ENCODE measurements at regions not wholly inside any gene's neighbourhood (a gene's known extent, or its start where the extent isn't known, plus 50 kb on each side); places are given as distances from the start of the nearest gene placed in this dataset.

GRCh38 chr17:77502626-77503292 is 362.0 kb downstream of the SEC14L1 start:
- Histone ChIP-seq H3K27me3 (ENCODE audit: insufficient read depth, low read length, poor library complexity) (no peaks in the 10 kb centered on the region), H3K36me3 (ENCODE audit: control insufficient read depth, insufficient read depth, low read length) (no peaks in the 10 kb centered on the region), H4K8ac (ENCODE audit: low read depth, low read length) (no peak overlapping the region), H3K23ac (ENCODE audit: low read length) (no peak overlapping the region), H3K4me2 (ENCODE audit: low read length) (no peak overlapping the region), H2BK5ac (ENCODE audit: low read length) (no peak overlapping the region), H3K18ac (ENCODE audit: low read length) (no peak overlapping the region), H4K5ac (ENCODE audit: low read length) (no peak overlapping the region), H3K4me3 (ENCODE audit: low read length) (no peak overlapping the region), H3K4me1 (ENCODE audit: control insufficient read depth, low read depth, low read length) (no peaks in the 10 kb centered on the region), H3K4ac (ENCODE audit: low read depth, low read length) (no peak overlapping the region), H3K27ac (ENCODE audit: low read depth, low read length) (no peak overlapping the region), H3K56ac (ENCODE audit: low read length) (no peak overlapping the region), H2BK15ac (replicated peaks; ENCODE audit: low read depth) (no peak overlapping the region), H3K79me2 (ENCODE audit: control insufficient read depth, insufficient read depth, low read length) (no peaks in the 10 kb centered on the region), H2BK120ac (ENCODE audit: low read depth, low read length) (no peak overlapping the region), H2AK5ac (ENCODE audit: low read length) (no peak overlapping the region), H3K9ac (ENCODE audit: low read length) (no peak overlapping the region), H3K79me1 (ENCODE audit: low read length) (no peaks in the 10 kb centered on the region)
- WGBS (ENCODE audit: extremely low coverage, insufficient coverage, low lambda C conversion rate) = no CpG with 5 or more reads among the region's 13 CpGs
- no peak for DNase-seq

- Histone ChIP-seq H3K4me1 (ENCODE audit: control insufficient read depth, low read depth, low read length) (no peaks in the 10 kb centered on the region), H3K4me3 (ENCODE audit: low read length) (no peak overlapping the region), H3K79me2 (ENCODE audit: control insufficient read depth, insufficient read depth, low read length) (no peaks in the 10 kb centered on the region), H2BK5ac (ENCODE audit: low read length) (no peak overlapping the region), H3K56ac (ENCODE audit: low read length) (no peak overlapping the region), H3K27me3 (ENCODE audit: insufficient read depth, low read length, poor library complexity) (no peaks in the 10 kb centered on the region), H2BK15ac (replicated peaks; ENCODE audit: low read depth) (no peak overlapping the region), H2BK120ac (ENCODE audit: low read depth, low read length) (no peak overlapping the region), H3K9ac (ENCODE audit: low read length) (no peak overlapping the region), H3K79me1 (ENCODE audit: low read length) (no peaks in the 10 kb centered on the region), H2AK5ac (ENCODE audit: low read length) (no peak overlapping the region), H3K4me2 (ENCODE audit: low read length) (no peak overlapping the region), H4K8ac (ENCODE audit: low read depth, low read length) (no peak overlapping the region), H3K27ac (ENCODE audit: low read depth, low read length) (no peak overlapping the region), H3K23ac (ENCODE audit: low read length) (no peak overlapping the region), H3K18ac (ENCODE audit: low read length) (no peak overlapping the region), H4K5ac (ENCODE audit: low read length) (no peak overlapping the region), H3K36me3 (ENCODE audit: control insufficient read depth, insufficient read depth, low read length) (no peaks in the 10 kb centered on the region), H3K4ac (ENCODE audit: low read depth, low read length) (no peak overlapping the region)
- no CpG with 5 or more reads among the region's 7 CpGs for WGBS (ENCODE audit: extremely low coverage, insufficient coverage, low lambda C conversion rate)
- DNase-seq = no peak
These were observed 362.5 kb downstream of the SEC14L1 start for GRCh38 chr17:77503293-77503655.

GRCh38 chr17:77503916-77504651 is 363.3 kb downstream of the SEC14L1 start:
- Histone ChIP-seq H3K4me1 (ENCODE audit: control insufficient read depth, low read depth, low read length) (no peaks in the 10 kb centered on the region), H4K8ac (ENCODE audit: low read depth, low read length) (no peak overlapping the region), H3K23ac (ENCODE audit: low read length) (no peak overlapping the region), H2BK120ac (ENCODE audit: low read depth, low read length) (no peak overlapping the region), H2BK5ac (ENCODE audit: low read length) (no peak overlapping the region), H3K56ac (ENCODE audit: low read length) (no peak overlapping the region), H3K79me1 (ENCODE audit: low read length) (no peaks in the 10 kb centered on the region), H3K27me3 (ENCODE audit: insufficient read depth, low read length, poor library complexity) (no peaks in the 10 kb centered on the region), H3K18ac (ENCODE audit: low read length) (no peak overlapping the region), H4K5ac (ENCODE audit: low read length) (no peak overlapping the region), H3K4me2 (ENCODE audit: low read length) (no peak overlapping the region), H3K9ac (ENCODE audit: low read length) (no peak overlapping the region), H3K4me3 (ENCODE audit: low read length) (no peak overlapping the region), H3K27ac (ENCODE audit: low read depth, low read length) (no peak overlapping the region), H3K4ac (ENCODE audit: low read depth, low read length) (no peak overlapping the region), H3K79me2 (ENCODE audit: control insufficient read depth, insufficient read depth, low read length) (no peaks in the 10 kb centered on the region), H3K36me3 (ENCODE audit: control insufficient read depth, insufficient read depth, low read length) (no peaks in the 10 kb centered on the region), H2BK15ac (replicated peaks; ENCODE audit: low read depth) (no peak overlapping the region), H2AK5ac (ENCODE audit: low read length) (no peak overlapping the region)
- WGBS (ENCODE audit: extremely low coverage, insufficient coverage, low lambda C conversion rate) = no CpG with 5 or more reads among the region's 18 CpGs
- peak; percentile 70 for DNase-seq

- Histone ChIP-seq H4K5ac (ENCODE audit: low read length) (no peak overlapping the region), H4K8ac (ENCODE audit: low read depth, low read length) (no peak overlapping the region), H2BK5ac (ENCODE audit: low read length) (no peak overlapping the region), H3K4ac (ENCODE audit: low read depth, low read length) (no peak overlapping the region), H3K79me2 (ENCODE audit: control insufficient read depth, insufficient read depth, low read length) (no peaks in the 10 kb centered on the region), H3K4me1 (ENCODE audit: control insufficient read depth, low read depth, low read length) (no peaks in the 10 kb centered on the region), H3K9ac (ENCODE audit: low read length) (no peak overlapping the region), H3K23ac (ENCODE audit: low read length) (no peak overlapping the region), H3K27me3 (ENCODE audit: insufficient read depth, low read length, poor library complexity) (no peaks in the 10 kb centered on the region), H2BK15ac (replicated peaks; ENCODE audit: low read depth) (no peak overlapping the region), H3K27ac (ENCODE audit: low read depth, low read length) (no peak overlapping the region), H3K18ac (ENCODE audit: low read length) (no peak overlapping the region), H3K4me2 (ENCODE audit: low read length) (no peak overlapping the region), H3K36me3 (ENCODE audit: control insufficient read depth, insufficient read depth, low read length) (no peaks in the 10 kb centered on the region), H2BK120ac (ENCODE audit: low read depth, low read length) (no peak overlapping the region), H3K56ac (ENCODE audit: low read length) (no peak overlapping the region), H3K79me1 (ENCODE audit: low read length) (no peaks in the 10 kb centered on the region), H2AK5ac (ENCODE audit: low read length) (no peak overlapping the region), H3K4me3 (ENCODE audit: low read length) (no peak overlapping the region)
- no peak for DNase-seq
- no CpG with 5 or more reads among the region's 9 CpGs for WGBS (ENCODE audit: extremely low coverage, insufficient coverage, low lambda C conversion rate)
These were observed 363.9 kb downstream of the SEC14L1 start for GRCh38 chr17:77504652-77505155.

- H3K9ac ChIP-seq (ENCODE audit: low read length) = no peak overlapping the region
- no peak overlapping the region for H3K23ac ChIP-seq (ENCODE audit: low read length)
- no peak overlapping the region for H3K4me2 ChIP-seq (ENCODE audit: low read length)
- no peak overlapping the region for H3K56ac ChIP-seq (ENCODE audit: low read length)
- H4K5ac ChIP-seq (ENCODE audit: low read length) = no peak overlapping the region
- no peaks in the 10 kb centered on the region for H3K4me1 ChIP-seq (ENCODE audit: control insufficient read depth, low read depth, low read length)
- H3K4ac ChIP-seq (ENCODE audit: low read depth, low read length) = no peak overlapping the region
- no peak overlapping the region for H3K18ac ChIP-seq (ENCODE audit: low read length)
- no peaks in the 10 kb centered on the region for H3K79me1 ChIP-seq (ENCODE audit: low read length)
- H3K36me3 ChIP-seq (ENCODE audit: control insufficient read depth, insufficient read depth, low read length) = no peaks in the 10 kb centered on the region
- no peak for DNase-seq
- no peaks in the 10 kb centered on the region for H3K27me3 ChIP-seq (ENCODE audit: insufficient read depth, low read length, poor library complexity)
- no CpG with 5 or more reads among the region's 12 CpGs for WGBS (ENCODE audit: extremely low coverage, insufficient coverage, low lambda C conversion rate)
- H4K8ac ChIP-seq (ENCODE audit: low read depth, low read length) = no peak overlapping the region
- no peak overlapping the region for H2BK15ac ChIP-seq (replicated peaks; ENCODE audit: low read depth)
- no peak overlapping the region for H2BK5ac ChIP-seq (ENCODE audit: low read length)
- no peak overlapping the region for H3K27ac ChIP-seq (ENCODE audit: low read depth, low read length)
- no peaks in the 10 kb centered on the region for H3K79me2 ChIP-seq (ENCODE audit: control insufficient read depth, insufficient read depth, low read length)
- no peak overlapping the region for H3K4me3 ChIP-seq (ENCODE audit: low read length)
- no peak overlapping the region for H2BK120ac ChIP-seq (ENCODE audit: low read depth, low read length)
- no peak overlapping the region for H2AK5ac ChIP-seq (ENCODE audit: low read length)
These were observed 364.4 kb downstream of the SEC14L1 start for GRCh38 chr17:77505181-77505639.

All from mesendoderm (in vitro differentiated cells).